ENCODE measurements at regions not wholly inside any gene's neighbourhood (a gene's known extent, or its start where the extent isn't known, plus 50 kb on each side); places are given as distances from the start of the nearest gene placed in this dataset.

GRCh38 chr5:23994581-23995370, 487.4 kb downstream of the PRDM9 start:
- TF ChIP-seq CTCF (IDR thresholded peaks at IDR 0.05 in 4 of 5, conservative IDR thresholded peaks at IDR 0.05 in 1 of 5), result no peak
- no peak for TF ChIP-seq POLR2A (IDR thresholded peaks at IDR 0.05)
